K562 (cell line): ENCODE measurements at regions not wholly inside any gene's neighbourhood (a gene's known extent, or its start where the extent isn't known, plus 50 kb on each side); places are given as distances from the start of the nearest gene placed in this dataset.
A peak's percentile ranks its signal among the peaks of the same experiment; 100 is the strongest.
"Not testable (repeated sequence)": the region's sequence is repeated elsewhere in the genome, so short reads cannot be mapped to it uniquely, and the experiment has no call there.

Source experiments
- ATAC-seq: fragments of 200-7000 bp; cut with Tn5 transposase; 3 replicates; pipeline ENCODE4 v1.9.1; 2020; ENCODE audit warnings: moderate library complexity
- BruUV-seq: library from RNA; stranded (reverse); fragments of 400-500 nt; replicated peaks from 2 replicates; lab custom pipeline; 2021; lab: Mats Ljungman, UMichigan
- CTCF ChIA-PET: fragments of 300-600 bp; formaldehyde crosslinking; extraction: SDS; loops from one replicate; lab custom pipeline; 2021; ENCODE audit warnings: low intra/inter-chr PET ratio; lab: Yijun Ruan, JAX
- POLR2A ChIA-PET: fragments of 300-600, 350-650 bp; sonication (Branson Sonifier 250); formaldehyde crosslinking; extraction: SDS; loops from one replicate; lab custom pipeline; 2021; ENCODE audit warnings: antibody characterized with exemption, inconsistent platforms; lab: Yijun Ruan, JAX
- DNase-seq, 4 experiments: peaks; one replicate each; pipeline versions ENCODE4 v3.0.0 to v3.0.0-alpha.2; 2011 to 2018; ENCODE audit warnings: low spot score in 3 of 4, mixed read lengths in 3 of 4; ENCODE audit errors: extremely low read depth in 1 of 4
- FAIRE-seq: peaks from 2 replicates; lab custom pipeline; 2011; peaks lifted over from hg19 to GRCh38; lab: Jason Lieb, UNC
- H2AFZ ChIP-seq: 2 replicates; pipeline ENCODE4 v1.6.0; 2011; ENCODE audit warnings: low read depth, low read length, control low read depth, inconsistent platforms
- H3K27ac ChIP-seq: fragments of 200-600 bp; 3 replicates; pipeline ENCODE4 v1.8.0; 2011; ENCODE audit warnings: low read depth, mild to moderate bottlenecking, control low read depth, inconsistent platforms, low read length, moderate library complexity, mixed read lengths; ENCODE audit errors: extremely low read depth
- H3K27me3 ChIP-seq, 2 experiments: fragments of 300-600 bp in 1 of 2; 2 replicates in 1 of 2; 3 replicates in 1 of 2; pipeline versions ENCODE4 v1.6.0 to v1.8.0; 2011; ENCODE audit warnings: inconsistent platforms in 2 of 2, low read length in 2 of 2, mild to moderate bottlenecking in 1 of 2, mixed read lengths in 1 of 2, moderate library complexity in 1 of 2; ENCODE audit not compliant: control insufficient read depth in 2 of 2, insufficient read depth in 2 of 2
- H3K36me3 ChIP-seq: fragments of 300-600 bp; 3 replicates; pipeline ENCODE4 v1.8.0; 2011; ENCODE audit warnings: mild to moderate bottlenecking, low read length, inconsistent platforms; ENCODE audit not compliant: control insufficient read depth, insufficient read depth
- H3K4me1 ChIP-seq, 2 experiments: fragments of 200-600 bp in 1 of 2; replicated peaks in 1 of 2; 2 replicates in 1 of 2; 3 replicates in 1 of 2; pipeline versions ENCODE4 v1.5.1 to v1.8.0; 2011; ENCODE audit warnings: inconsistent platforms in 2 of 2, low read length in 2 of 2, mild to moderate bottlenecking in 1 of 2, mixed read lengths in 1 of 2, moderate library complexity in 1 of 2; ENCODE audit not compliant: control insufficient read depth in 2 of 2, insufficient read depth in 2 of 2
- H3K4me2 ChIP-seq: 2 replicates; pipeline ENCODE4 v1.6.1; 2011; ENCODE audit warnings: low read length, control low read depth, inconsistent platforms, mixed read lengths; ENCODE audit not compliant: insufficient read depth
- H3K4me3 ChIP-seq: fragments of 200-600 bp; sonication (generic), shearing (Covaris generic); 2 replicates; pipeline ENCODE4 v1.5.1; 2016; ENCODE audit warnings: control low read depth, inconsistent platforms
- H3K79me2 ChIP-seq: fragments of 200-600 bp; 3 replicates; pipeline ENCODE4 v1.8.0; 2011; ENCODE audit warnings: low read length, inconsistent platforms; ENCODE audit not compliant: control insufficient read depth, insufficient read depth
- H3K9ac ChIP-seq, 2 experiments: 2 replicates each; pipeline versions ENCODE4 v1.6.0 to v1.6.1; 2011; ENCODE audit warnings: low read depth in 2 of 2, low read length in 2 of 2, control low read depth in 1 of 2, inconsistent platforms in 1 of 2, mild to moderate bottlenecking in 1 of 2, mixed read lengths in 1 of 2; ENCODE audit not compliant: insufficient read depth in 1 of 2
- H3K9me1 ChIP-seq: one replicate; pipeline ENCODE4 v1.6.0; 2011; ENCODE audit warnings: inconsistent platforms, mild to moderate bottlenecking, low read length, moderate library complexity; ENCODE audit not compliant: control insufficient read depth, insufficient read depth
- H3K9me3 ChIP-seq: replicated peaks from 2 replicates; pipeline ENCODE4 v1.5.1; 2011; ENCODE audit warnings: low read depth, low read length, inconsistent platforms; ENCODE audit not compliant: control insufficient read depth, insufficient read depth
- H4K20me1 ChIP-seq: replicated peaks from 2 replicates; pipeline ENCODE4 v1.6.1; 2011; ENCODE audit warnings: low read length, inconsistent platforms, mixed read lengths; ENCODE audit not compliant: control insufficient read depth, insufficient read depth
- BHLHE40 ChIP-seq: IDR thresholded peaks from 2 replicates; pipeline ENCODE4 v1.6.1; 2011; ENCODE audit warnings: low read length, improper control_type of control experiment
- CBFA2T2 ChIP-seq: fragments of 450-650 bp; conservative IDR thresholded peaks from 2 replicates; pipeline ENCODE4 v1.6.1; 2017; ENCODE audit warnings: mild to moderate bottlenecking
- EGR1 ChIP-seq: fragments of 450-650 bp; conservative IDR thresholded peaks from 2 replicates; pipeline ENCODE4 v1.6.1; 2017; ENCODE audit warnings: mild to moderate bottlenecking
- FOXJ3 ChIP-seq: sonication (generic); formaldehyde crosslinking; IDR thresholded peaks from 2 replicates; pipeline ENCODE4 v1.4.0; 2020; ENCODE audit warnings: mild to moderate bottlenecking, missing genetic modification reagents
- HDAC2 ChIP-seq: fragments of 450-650 bp; IDR thresholded peaks from 2 replicates; pipeline ENCODE4 v1.6.1; 2016; ENCODE audit warnings: mild to moderate bottlenecking
- KAT2B ChIP-seq: IDR thresholded peaks from one replicate; pipeline ENCODE4 v1.6.1; 2012; ENCODE audit warnings: low read depth, mild to moderate bottlenecking, control low read depth, inconsistent platforms, low read length, moderate library complexity
- KHSRP ChIP-seq: fragments of 450-650 bp; IDR thresholded peaks from 2 replicates; pipeline ENCODE4 v1.6.1; 2017
- NBN ChIP-seq: fragments of 450-650 bp; IDR thresholded peaks from 2 replicates; pipeline ENCODE4 v1.6.1; 2016; ENCODE audit warnings: low read depth, mild to moderate bottlenecking
- NFIC ChIP-seq: fragments of 450-650 bp; IDR thresholded peaks from 2 replicates; pipeline ENCODE4 v1.6.1; 2017; ENCODE audit warnings: mild to moderate bottlenecking, inconsistent platforms
- NFIX ChIP-seq: fragments of 250-450 bp; sonication (Bioruptor Pico); IDR thresholded peaks from 2 replicates; pipeline ENCODE4 v1.4.0; 2020; ENCODE audit warnings: low read depth, mild to moderate bottlenecking, moderate library complexity
- PCBP2 ChIP-seq: fragments of 200-400 bp; formaldehyde crosslinking; IDR thresholded peaks from 2 replicates; pipeline ENCODE4 v1.6.1; 2018; ENCODE audit warnings: low read length, low read depth, mild to moderate bottlenecking, moderate library complexity; ENCODE audit not compliant: poor library complexity, severe bottlenecking
- POLR2G ChIP-seq: fragments of 200-400 bp; formaldehyde crosslinking; IDR thresholded peaks from 2 replicates; pipeline ENCODE4 v1.6.1; 2017; ENCODE audit warnings: low read depth, mild to moderate bottlenecking, antibody characterized with exemption, low read length, moderate library complexity
- POLR2H ChIP-seq: IDR thresholded peaks from 2 replicates; pipeline ENCODE4 v1.6.1; 2016; ENCODE audit warnings: missing genetic modification characterization, low read depth, mild to moderate bottlenecking, control low read depth, missing compliant biosample characterization, moderate library complexity
- PURB ChIP-seq: sonication (generic); formaldehyde crosslinking; IDR thresholded peaks from 2 replicates; pipeline ENCODE4 v1.9.0; 2021; ENCODE audit warnings: low read depth, mild to moderate bottlenecking, missing genetic modification reagents
- SPI1 ChIP-seq: IDR thresholded peaks from 2 replicates; pipeline ENCODE4 v1.6.1; 2011; ENCODE audit warnings: low read depth, low read length, control low read depth, borderline replicate concordance
- ZFP1 ChIP-seq: fragments of 450-650 bp; formaldehyde crosslinking; IDR thresholded peaks from 2 replicates; pipeline ENCODE4 v1.4.0; 2020; ENCODE audit warnings: mild to moderate bottlenecking, mixed read lengths
- WGBS: fragments of 100-300 bp; shearing (Covaris generic); methylation state at CpG from one replicate; pipeline ENCODE4 v1.1.6; 2016; ENCODE audit warnings: low coverage, mixed read lengths; ENCODE audit not compliant: insufficient coverage; ENCODE audit errors: missing lambda C conversion rate; 5-methylcytosine and 5-hydroxymethylcytosine counted together
- in situ Hi-C: fragments of 300-500 bp; cut with MboI; formaldehyde crosslinking; loops from 4 replicates; pipeline ENCODE4 v1.15.0; 2018; ENCODE audit warnings: inconsistent platforms, mixed read lengths
- intact Hi-C: fragments of 100-400 bp; cut with micrococcal nuclease; formaldehyde crosslinking; loops from 2 replicates; pipeline ENCODE4 v1.14.2; 2022
- TF ChIP-seq, protein P1 (sequence below): sonication (generic); formaldehyde crosslinking; IDR thresholded peaks from 2 replicates; pipeline ENCODE4 v1.8.1; 2022; ENCODE audit warnings: missing genetic modification reagents

DNA sequence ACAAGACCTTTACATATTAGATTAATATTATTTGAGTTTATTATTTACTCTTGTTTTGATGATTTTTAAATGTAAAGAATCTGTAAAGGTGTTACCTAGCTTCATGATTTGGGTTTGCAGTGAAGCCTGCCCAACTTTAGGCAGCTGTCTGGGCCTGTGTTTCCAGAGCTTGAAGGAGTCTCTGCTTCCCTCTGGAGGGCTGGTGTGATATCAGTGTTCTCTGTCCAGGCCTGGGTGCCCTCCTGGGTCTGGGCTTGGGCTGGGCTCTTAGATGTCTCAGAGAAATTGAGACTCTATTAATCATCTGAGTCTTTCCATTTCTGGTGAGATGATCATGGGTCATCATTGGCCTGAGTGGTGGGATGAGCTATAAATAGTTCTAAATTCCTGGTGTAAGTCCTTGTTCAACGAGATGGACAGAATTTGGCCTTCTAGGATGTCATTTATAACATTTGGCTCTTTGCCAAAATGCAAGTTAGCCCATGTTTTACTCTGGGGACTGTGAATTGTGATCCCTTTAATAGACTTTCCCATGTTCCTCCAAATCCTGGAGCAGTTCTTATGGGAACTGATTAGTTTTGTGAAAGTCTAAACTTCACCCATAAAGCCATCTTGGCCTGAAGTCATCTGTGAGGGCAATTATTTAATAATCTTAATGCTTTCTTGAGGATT lies 397.3 kb downstream of the TMEM121 start:
- H3K9me3 ChIP-seq, intact Hi-C loops: not testable (repeated sequence)
- TF ChIP-seq NFIC (peak; percentile 90), NFIX (CRISPR knock-in tag) (peak; percentile 70)
- TF ChIP-seq, all 486 proteins: peak for 2; not testable (repeated sequence) for 484
- FAIRE-seq, H3K9ac ChIP-seq, BruUV-seq, H3K4me3 ChIP-seq, H3K27me3 ChIP-seq, H3K4me2 ChIP-seq, H3K36me3 ChIP-seq, H3K9me1 ChIP-seq, ATAC-seq, in situ Hi-C loops, H3K79me2 ChIP-seq, POLR2A ChIA-PET, H2AFZ ChIP-seq, H4K20me1 ChIP-seq, H3K27ac ChIP-seq, H3K4me1 ChIP-seq: not testable (repeated sequence)
- DNase-seq, result peak in 2 of 4 experiments; percentile 1
- CTCF ChIA-PET, result interaction anchor here (0.6 kb wide), 1 partner anchor 51 kb away, joined by 6 read pairs; no protein-coding TSS in a partner anchor
- 0% methylated on average over 1 of the region's 1 CpG for WGBS

DNA sequence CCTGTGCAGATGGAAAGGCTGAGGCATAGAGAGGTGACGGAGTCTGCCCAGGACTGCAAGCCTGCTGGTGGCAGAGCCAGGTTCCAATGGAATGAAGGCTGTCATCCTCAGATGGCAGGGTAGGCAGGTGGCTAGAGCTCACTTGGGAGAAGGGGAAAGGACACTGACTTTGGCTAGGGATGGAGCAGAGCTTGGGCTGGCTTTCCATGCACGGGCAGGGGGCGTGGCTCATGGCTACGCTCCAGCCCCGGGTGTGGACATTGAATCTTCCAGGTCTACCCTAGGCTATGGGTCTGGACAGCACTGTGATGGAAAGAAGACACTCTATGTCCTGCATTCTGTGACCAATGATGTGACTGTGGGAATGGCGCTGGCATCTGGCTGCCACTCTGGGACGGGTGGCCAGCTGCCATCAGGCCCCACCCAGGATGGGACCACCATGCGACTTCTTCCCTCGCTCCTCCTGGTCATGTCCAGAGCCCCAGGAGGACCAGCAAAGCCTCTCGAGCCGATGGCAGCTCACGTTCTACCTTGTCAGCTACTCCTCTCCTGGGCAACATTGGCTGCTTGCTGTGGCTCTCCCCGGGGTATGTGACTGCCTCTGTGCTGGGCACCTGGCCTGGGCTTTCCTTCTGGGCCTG lies 398.7 kb downstream of the TMEM121 start:
- DNase-seq (peak in 1 of 4 experiments; percentile 0), FAIRE-seq (no peak), ATAC-seq (no peak)
- no peak overlapping the region for H2AFZ ChIP-seq
- H3K4me2 ChIP-seq, result no peak overlapping the region
- POLR2A ChIA-PET, result no interaction called here
- no peaks in the 10 kb centered on the region for H3K36me3 ChIP-seq
- 0% methylated on average over 11 of the region's 13 CpGs for WGBS
- no peaks in the 10 kb centered on the region for H3K79me2 ChIP-seq
- in situ Hi-C loops, result no loop called here
- CTCF ChIA-PET, result no interaction called here
- no peaks in the 10 kb centered on the region for H3K9me3 ChIP-seq
- no peaks in the 10 kb centered on the region for H3K4me1 ChIP-seq
- no peaks in the 10 kb centered on the region for H4K20me1 ChIP-seq
- no TSS peak for BruUV-seq
- no peak overlapping the region for H3K4me3 ChIP-seq
- no peak overlapping the region for H3K9ac ChIP-seq
- no peak overlapping the region for H3K27ac ChIP-seq
- intact Hi-C loops, result no loop called here
- no peaks in the 10 kb centered on the region for H3K9me1 ChIP-seq
- H3K27me3 ChIP-seq, result no peaks in the 10 kb centered on the region
- TF ChIP-seq POLR2G (no peak), POLR2H (no peak), SPI1 (no peak), PURB (CRISPR knock-in tag) (no peak), ZFP1 (CRISPR knock-in tag) (no peak), EGR1 (no peak), PCBP2 (no peak), KHSRP (no peak), CBFA2T2 (no peak), HDAC2 (no peak), NBN (no peak), BHLHE40 (no peak), KAT2B (no peak), FOXJ3 (CRISPR knock-in tag) (no peak)
- TF ChIP-seq, protein P1, sequence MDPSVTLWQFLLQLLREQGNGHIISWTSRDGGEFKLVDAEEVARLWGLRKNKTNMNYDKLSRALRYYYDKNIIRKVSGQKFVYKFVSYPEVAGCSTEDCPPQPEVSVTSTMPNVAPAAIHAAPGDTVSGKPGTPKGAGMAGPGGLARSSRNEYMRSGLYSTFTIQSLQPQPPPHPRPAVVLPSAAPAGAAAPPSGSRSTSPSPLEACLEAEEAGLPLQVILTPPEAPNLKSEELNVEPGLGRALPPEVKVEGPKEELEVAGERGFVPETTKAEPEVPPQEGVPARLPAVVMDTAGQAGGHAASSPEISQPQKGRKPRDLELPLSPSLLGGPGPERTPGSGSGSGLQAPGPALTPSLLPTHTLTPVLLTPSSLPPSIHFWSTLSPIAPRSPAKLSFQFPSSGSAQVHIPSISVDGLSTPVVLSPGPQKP, result no peak
